Uterus (tissue), 3 donors: ENCODE measurements at regions not wholly inside any gene's neighbourhood (a gene's known extent, or its start where the extent isn't known, plus 50 kb on each side); places are given as distances from the start of the nearest gene placed in this dataset.

Experiments used
- DNase-seq, 2 donors: peaks; one replicate each; pipeline ENCODE4 v3.0.0-alpha.2; 2019 to 2020
- H3K27ac ChIP-seq, 2 donors: fragments of 200-600 bp; sonication (generic); 1 replicate in 1 of 2; 2 replicates in 1 of 2; pipeline ENCODE4 v1.5.1; 2016 to 2018
- H3K27me3 ChIP-seq, 2 donors: fragments of 200-600 bp; sonication (generic); one replicate each; pipeline ENCODE4 v1.5.1; 2018 to 2019; ENCODE audit warnings: control low read depth in 1 of 2
- H3K36me3 ChIP-seq, 2 donors: fragments of 200-600 bp; sonication (generic); one replicate each; pipeline ENCODE4 v1.5.1; 2019; ENCODE audit warnings: control low read depth in 1 of 2
- H3K4me1 ChIP-seq, 2 donors: fragments of 200-600 bp; sonication (generic); one replicate each; pipeline ENCODE4 v1.5.1; 2018 to 2019; ENCODE audit warnings: control low read depth in 1 of 2
- H3K4me3 ChIP-seq, 2 donors: fragments of 200-600 bp; sonication (generic); 1 replicate in 1 of 2; 2 replicates in 1 of 2; pipeline ENCODE4 v1.5.1; 2018 to 2019; ENCODE audit warnings: mild to moderate bottlenecking in 1 of 2
- H3K9me3 ChIP-seq, 2 donors: fragments of 200-600 bp; sonication (generic); one replicate each; pipeline ENCODE4 v1.5.1; 2019; ENCODE audit warnings: control low read depth in 1 of 2
- POLR2A ChIP-seq, 2 donors: fragments of 450-650 bp; IDR thresholded peaks; one replicate each; pipeline ENCODE4 v1.6.1; 2016; ENCODE audit warnings: antibody characterized with exemption in 2 of 2, mild to moderate bottlenecking in 1 of 2, moderate library complexity in 1 of 2
- intact Hi-C: fragments of 100-400 bp; cut with DNase I; formaldehyde crosslinking; loops from one replicate; pipeline ENCODE4 v1.15.1; 2023; ENCODE audit warnings: low total_unique reads
- TF ChIP-seq, protein P1 (sequence below), 4 experiments: fragments of 200-600 bp in 2 of 4; fragments of 450-650 bp in 2 of 4; sonication (generic) in 2 of 4; IDR thresholded peaks; one replicate each; pipeline ENCODE4 v1.5.1; 2016 to 2019; ENCODE audit warnings: antibody characterized with exemption in 4 of 4, mild to moderate bottlenecking in 2 of 4, moderate library complexity in 1 of 4
- donor health status: DM: yes; HTN: yes; CAD: no.

DNA sequence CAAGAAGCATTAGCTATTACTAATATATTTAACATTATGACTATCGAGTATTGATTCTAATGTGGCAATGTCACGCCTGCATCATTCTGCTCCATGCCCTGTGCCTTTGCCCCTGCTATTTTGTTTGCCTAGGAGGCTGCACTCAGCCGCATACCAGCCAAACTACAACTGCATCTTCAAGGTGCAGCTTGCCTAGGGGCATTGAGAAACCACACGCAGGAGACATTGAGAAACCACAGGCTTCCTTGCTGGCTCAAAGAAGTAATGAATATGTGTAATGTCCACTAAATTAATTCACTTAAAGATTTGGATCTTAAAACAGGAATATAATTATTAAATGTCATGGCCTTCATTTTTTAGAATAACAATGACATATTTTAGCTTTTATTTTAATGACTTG is 683.6 kb upstream of the TENM3 start:
- Histone ChIP-seq H3K4me3 (no peak overlapping the region), H3K4me1 (no peaks in the 10 kb centered on the region), H3K36me3 (no peaks in the 10 kb centered on the region), H3K27ac (no peak overlapping the region), H3K27me3 (no peaks in the 10 kb centered on the region), H3K9me3 (no peaks in the 10 kb centered on the region)
- TF ChIP-seq, protein P1, sequence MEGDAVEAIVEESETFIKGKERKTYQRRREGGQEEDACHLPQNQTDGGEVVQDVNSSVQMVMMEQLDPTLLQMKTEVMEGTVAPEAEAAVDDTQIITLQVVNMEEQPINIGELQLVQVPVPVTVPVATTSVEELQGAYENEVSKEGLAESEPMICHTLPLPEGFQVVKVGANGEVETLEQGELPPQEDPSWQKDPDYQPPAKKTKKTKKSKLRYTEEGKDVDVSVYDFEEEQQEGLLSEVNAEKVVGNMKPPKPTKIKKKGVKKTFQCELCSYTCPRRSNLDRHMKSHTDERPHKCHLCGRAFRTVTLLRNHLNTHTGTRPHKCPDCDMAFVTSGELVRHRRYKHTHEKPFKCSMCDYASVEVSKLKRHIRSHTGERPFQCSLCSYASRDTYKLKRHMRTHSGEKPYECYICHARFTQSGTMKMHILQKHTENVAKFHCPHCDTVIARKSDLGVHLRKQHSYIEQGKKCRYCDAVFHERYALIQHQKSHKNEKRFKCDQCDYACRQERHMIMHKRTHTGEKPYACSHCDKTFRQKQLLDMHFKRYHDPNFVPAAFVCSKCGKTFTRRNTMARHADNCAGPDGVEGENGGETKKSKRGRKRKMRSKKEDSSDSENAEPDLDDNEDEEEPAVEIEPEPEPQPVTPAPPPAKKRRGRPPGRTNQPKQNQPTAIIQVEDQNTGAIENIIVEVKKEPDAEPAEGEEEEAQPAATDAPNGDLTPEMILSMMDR (IDR thresholded peaks at IDR 0.05): no peak
- no peak for TF ChIP-seq POLR2A (IDR thresholded peaks at IDR 0.05)
- no peak for DNase-seq
- intact Hi-C loops: no loop called here

DNA sequence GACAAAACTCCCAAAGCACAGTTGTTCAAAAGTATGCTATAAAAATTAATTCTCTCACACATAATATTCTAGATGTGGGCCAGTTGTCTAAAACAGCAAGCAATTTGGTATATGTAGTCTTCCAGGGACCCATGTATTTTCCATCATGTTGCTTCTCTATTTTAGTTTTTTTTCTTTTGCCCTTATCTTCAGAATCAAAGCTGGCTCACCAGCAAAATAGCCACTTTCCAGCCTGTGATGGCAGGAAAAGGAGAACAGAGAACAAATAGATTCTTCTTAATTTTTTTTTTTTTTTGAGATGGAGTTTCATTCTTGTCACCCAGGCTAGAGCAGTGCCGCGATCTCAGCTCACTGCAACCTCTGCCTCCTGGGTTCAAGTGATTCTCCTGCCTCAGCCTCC is 680.8 kb upstream of the TENM3 start:
- Histone ChIP-seq H3K36me3 (no peaks in the 10 kb centered on the region), H3K4me1 (no peaks in the 10 kb centered on the region), H3K4me3 (no peak overlapping the region), H3K9me3 (no peaks in the 10 kb centered on the region), H3K27me3 (no peaks in the 10 kb centered on the region), H3K27ac (no peak overlapping the region)
- no peak for DNase-seq
- intact Hi-C loops: no loop called here
- no peak for TF ChIP-seq POLR2A (IDR thresholded peaks at IDR 0.05)
- TF ChIP-seq, protein P1 (IDR thresholded peaks at IDR 0.05): no peak

DNA sequence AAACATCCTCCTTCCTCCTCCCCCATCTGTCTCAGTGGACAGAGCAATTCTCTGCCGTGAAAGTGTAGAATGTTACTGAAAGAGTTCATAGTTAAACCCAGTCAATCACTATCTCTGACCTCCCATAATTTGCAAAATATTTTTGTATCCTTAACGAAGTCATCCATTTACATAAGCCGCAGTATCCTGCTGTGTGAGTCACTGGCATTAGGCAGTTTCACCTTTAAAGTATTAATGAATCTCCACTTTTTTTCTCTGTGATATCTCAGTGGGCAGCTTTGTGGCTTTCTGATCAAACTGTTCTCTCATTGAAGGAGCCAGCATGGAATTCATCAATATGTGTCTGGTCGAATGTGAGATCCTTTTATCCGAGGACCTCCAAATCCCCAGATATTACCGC is 678.6 kb upstream of the TENM3 start:
- no peak overlapping the region for H3K27ac ChIP-seq
- DNase-seq: no peak
- H3K4me3 ChIP-seq: no peak overlapping the region
- no peaks in the 10 kb centered on the region for H3K9me3 ChIP-seq
- TF ChIP-seq, protein P1 (IDR thresholded peaks at IDR 0.05): no peak
- TF ChIP-seq POLR2A (IDR thresholded peaks at IDR 0.05): no peak
- intact Hi-C loops: no loop called here
- H3K36me3 ChIP-seq: no peaks in the 10 kb centered on the region
- no peaks in the 10 kb centered on the region for H3K4me1 ChIP-seq
- H3K27me3 ChIP-seq: no peaks in the 10 kb centered on the region

DNA sequence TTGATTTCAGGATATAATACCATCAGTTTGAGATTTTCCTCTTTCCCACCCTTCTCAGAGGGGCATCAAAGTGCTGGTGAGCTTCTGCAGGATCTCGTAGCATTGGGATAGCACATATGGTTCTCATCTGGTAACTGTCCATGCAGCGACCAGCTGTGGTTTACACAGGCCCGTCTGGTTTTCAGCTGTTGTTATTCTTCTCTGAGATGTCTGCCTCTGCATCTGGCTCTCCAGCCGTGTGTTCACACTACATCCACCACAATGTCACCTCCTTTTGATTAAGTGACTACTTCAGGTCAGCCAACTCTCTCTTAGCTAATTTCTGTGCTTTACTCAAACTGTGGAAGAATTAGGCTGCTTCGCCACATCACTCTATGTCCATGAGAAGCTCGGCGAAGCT is 676.7 kb upstream of the TENM3 start:
- no peak overlapping the region for H3K27ac ChIP-seq
- intact Hi-C loops: no loop called here
- TF ChIP-seq, protein P1 (IDR thresholded peaks at IDR 0.05): no peak
- TF ChIP-seq POLR2A (IDR thresholded peaks at IDR 0.05): no peak

DNA sequence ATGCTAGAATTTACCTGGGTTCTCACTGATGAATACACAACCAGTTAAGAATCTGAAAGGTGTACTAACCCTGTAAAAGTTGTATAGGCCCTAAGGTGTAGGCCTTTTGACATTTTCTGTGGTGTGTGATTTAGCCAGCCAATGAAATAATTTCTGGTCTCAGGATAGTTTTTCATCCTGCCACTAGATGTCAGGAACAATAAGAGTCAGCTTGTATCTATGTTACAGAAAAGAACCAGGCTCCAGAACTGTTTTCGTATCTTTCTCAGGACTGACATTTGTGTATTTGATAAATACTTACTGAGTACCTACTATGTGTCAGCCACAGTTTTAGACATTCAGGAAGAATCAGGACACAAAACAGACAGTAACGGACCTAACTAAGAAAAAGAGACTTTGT is 673.6 kb upstream of the TENM3 start:
- no peaks in the 10 kb centered on the region for H3K4me1 ChIP-seq
- H3K9me3 ChIP-seq: no peaks in the 10 kb centered on the region
- TF ChIP-seq, protein P1 (IDR thresholded peaks at IDR 0.05): peak in 2 of 4 experiments; percentile 7 to 17
- TF ChIP-seq POLR2A (IDR thresholded peaks at IDR 0.05): no peak
- DNase-seq: no peak
- no peaks in the 10 kb centered on the region for H3K36me3 ChIP-seq
- no peak overlapping the region for H3K4me3 ChIP-seq
- intact Hi-C loops: no loop called here
- H3K27ac ChIP-seq: no peak overlapping the region
- H3K27me3 ChIP-seq: no peaks in the 10 kb centered on the region

More for the DNA sequence above, 676.7 kb upstream of the TENM3 start:
- no peaks in the 10 kb centered on the region for H3K9me3 ChIP-seq
- no peaks in the 10 kb centered on the region for H3K4me1 ChIP-seq
- DNase-seq: no peak
- no peaks in the 10 kb centered on the region for H3K27me3 ChIP-seq
- no peak overlapping the region for H3K4me3 ChIP-seq
- no peaks in the 10 kb centered on the region for H3K36me3 ChIP-seq
